Subcutaneous abdominal adipose tissue (tissue), 5 donors: ENCODE measurements at regions not wholly inside any gene's neighbourhood (a gene's known extent, or its start where the extent isn't known, plus 50 kb on each side); places are given as distances from the start of the nearest gene placed in this dataset.

Source experiments
- H3K27ac ChIP-seq: one replicate; pipeline ENCODE4 v1.7.0; 2013; ENCODE audit warnings: low read depth, mild to moderate bottlenecking, inconsistent platforms, low read length, moderate library complexity
- H3K27me3 ChIP-seq, 5 donors: one replicate each; pipeline ENCODE4 v1.7.0; 2013; ENCODE audit warnings: low read length in 5 of 5, inconsistent platforms in 1 of 5; ENCODE audit not compliant: control insufficient read depth in 5 of 5, insufficient read depth in 4 of 5
- H3K36me3 ChIP-seq, 5 donors: one replicate each; pipeline ENCODE4 v1.7.0; 2013; ENCODE audit warnings: low read length in 5 of 5; ENCODE audit not compliant: control insufficient read depth in 5 of 5, insufficient read depth in 5 of 5
- H3K4me1 ChIP-seq, 5 donors: one replicate each; pipeline ENCODE4 v1.7.0; 2013; ENCODE audit warnings: low read length in 5 of 5, mild to moderate bottlenecking in 3 of 5, moderate library complexity in 1 of 5; ENCODE audit not compliant: control insufficient read depth in 5 of 5, insufficient read depth in 5 of 5
- H3K4me3 ChIP-seq, 5 donors: one replicate each; pipeline ENCODE4 v1.7.0; 2013; ENCODE audit warnings: low read length in 5 of 5, low read depth in 1 of 5
- H3K9ac ChIP-seq, 5 donors: one replicate each; pipeline ENCODE4 v1.7.0; 2013; ENCODE audit warnings: low read length in 5 of 5, mild to moderate bottlenecking in 4 of 5, moderate library complexity in 3 of 5
- H3K9me3 ChIP-seq, 5 donors: one replicate each; pipeline ENCODE4 v1.7.0; 2013; ENCODE audit warnings: low read length in 5 of 5; ENCODE audit not compliant: control insufficient read depth in 5 of 5
- donor health status: healthy.
- donor health status: healthy.
- donor health status: healthy.
- donor health status: healthy.
- donor health status: healthy.

- Histone ChIP-seq H3K9ac (no peak overlapping the region), H3K4me3 (no peak overlapping the region), H3K4me1 (peaks cover 0 to 18% (median 13%) of the 10 kb centered on the region in 5 donors), H3K27me3 (no peaks in the 10 kb centered on the region), H3K9me3 (no peaks in the 10 kb centered on the region), H3K27ac (no peak overlapping the region), H3K36me3 (no peaks in the 10 kb centered on the region)
Measured at GRCh38 chr2:64324746-64325410, 129.1 kb upstream of the LGALSL start.

- H3K27me3 ChIP-seq, result no peaks in the 10 kb centered on the region
- H3K9me3 ChIP-seq, result no peaks in the 10 kb centered on the region
- peaks cover 5 to 24% (median 19%) of the 10 kb centered on the region in 5 donors for H3K4me1 ChIP-seq
- H3K27ac ChIP-seq, result no peak overlapping the region
- H3K36me3 ChIP-seq, result no peaks in the 10 kb centered on the region
- H3K4me3 ChIP-seq, result no peak overlapping the region
- H3K9ac ChIP-seq, result no peak overlapping the region
Measured at GRCh38 chr2:64325477-64325851, 128.5 kb upstream of the LGALSL start.

GRCh38 chr2:64325852-64326577 lies 127.9 kb upstream of the LGALSL start:
- Histone ChIP-seq H3K27me3 (no peaks in the 10 kb centered on the region), H3K36me3 (no peaks in the 10 kb centered on the region), H3K4me1 (peaks cover 7 to 30% (median 24%) of the 10 kb centered on the region in 5 donors), H3K9ac (no peak overlapping the region), H3K9me3 (no peaks in the 10 kb centered on the region), H3K27ac (no peak overlapping the region), H3K4me3 (no peak overlapping the region)

- Histone ChIP-seq H3K4me1 (peaks cover 7 to 36% (median 28%) of the 10 kb centered on the region in 5 donors), H3K9me3 (no peaks in the 10 kb centered on the region), H3K36me3 (no peaks in the 10 kb centered on the region), H3K4me3 (no peak overlapping the region), H3K9ac (no peak overlapping the region), H3K27ac (no peak overlapping the region), H3K27me3 (no peaks in the 10 kb centered on the region)
Measured at GRCh38 chr2:64326578-64327050, 127.3 kb upstream of the LGALSL start.

GRCh38 chr2:64327129-64327509 lies 126.8 kb upstream of the LGALSL start:
- H3K9ac ChIP-seq, result no peak overlapping the region
- H3K4me3 ChIP-seq, result peak overlapping the region in 1 of 5 donors; percentile 17

GRCh38 chr2:64327510-64328414 lies 126.2 kb upstream of the LGALSL start:
- Histone ChIP-seq H3K4me3 (peak overlapping the region in 3 of 5 donors; percentile 15 to 41 (median 17)), H3K36me3 (no peaks in the 10 kb centered on the region), H3K27ac (peak overlapping the region; percentile 97), H3K27me3 (no peaks in the 10 kb centered on the region), H3K9ac (peak overlapping the region in 1 of 5 donors; percentile 44), H3K9me3 (no peaks in the 10 kb centered on the region), H3K4me1 (peaks cover 7 to 40% (median 28%) of the 10 kb centered on the region in 5 donors)

More at GRCh38 chr2:64327129-64327509, 126.8 kb upstream of the LGALSL start:
- no peaks in the 10 kb centered on the region for H3K36me3 ChIP-seq
- H3K27me3 ChIP-seq, result no peaks in the 10 kb centered on the region
- H3K4me1 ChIP-seq, result peaks cover 7 to 40% (median 28%) of the 10 kb centered on the region in 5 donors
- no peaks in the 10 kb centered on the region for H3K9me3 ChIP-seq
- H3K27ac ChIP-seq, result no peak overlapping the region

GRCh38 chr2:64328415-64328722 lies 125.6 kb upstream of the LGALSL start:
- H3K9ac ChIP-seq, result peak overlapping the region in 1 of 5 donors; percentile 44
- H3K27ac ChIP-seq, result peak overlapping the region; percentile 97
- no peak overlapping the region for H3K4me3 ChIP-seq
- no peaks in the 10 kb centered on the region for H3K9me3 ChIP-seq
- H3K4me1 ChIP-seq, result peaks cover 7 to 40% (median 28%) of the 10 kb centered on the region in 5 donors
- H3K27me3 ChIP-seq, result no peaks in the 10 kb centered on the region
- no peaks in the 10 kb centered on the region for H3K36me3 ChIP-seq

GRCh38 chr2:64328756-64329155 lies 125.2 kb upstream of the LGALSL start:
- Histone ChIP-seq H3K4me1 (peaks cover 7 to 40% (median 28%) of the 10 kb centered on the region in 5 donors), H3K4me3 (no peak overlapping the region), H3K9ac (peak overlapping the region in 1 of 5 donors; percentile 13), H3K36me3 (no peaks in the 10 kb centered on the region), H3K27me3 (no peaks in the 10 kb centered on the region), H3K9me3 (no peaks in the 10 kb centered on the region), H3K27ac (peak overlapping the region; percentile 97)

GRCh38 chr2:64329848-64330247 lies 124.1 kb upstream of the LGALSL start:
- Histone ChIP-seq H3K9me3 (no peaks in the 10 kb centered on the region), H3K36me3 (no peaks in the 10 kb centered on the region), H3K27me3 (no peaks in the 10 kb centered on the region), H3K4me3 (peak overlapping the region in 2 of 5 donors; percentile 6 to 15), H3K9ac (peak overlapping the region in 3 of 5 donors; percentile 53 to 66 (median 57)), H3K27ac (peak overlapping the region; percentile 97), H3K4me1 (peaks cover 7 to 40% (median 28%) of the 10 kb centered on the region in 5 donors)
